H9 (cell line): ENCODE measurements at regions not wholly inside any gene's neighbourhood (a gene's known extent, or its start where the extent isn't known, plus 50 kb on each side); places are given as distances from the start of the nearest gene placed in this dataset.

Experiments
- DNase-seq: peaks from one replicate; pipeline ENCODE4 v3.0.0-alpha.2; 2017
- H2AFZ ChIP-seq: one replicate; pipeline ENCODE4 v1.6.1; 2013; ENCODE audit warnings: mild to moderate bottlenecking, low read length, control low read depth, moderate library complexity
- H2AK5ac ChIP-seq: 2 replicates; pipeline ENCODE4 v1.6.1; 2013; ENCODE audit warnings: low read length, control low read depth, mixed read lengths; ENCODE audit not compliant: insufficient read length
- H2BK120ac ChIP-seq: one replicate; pipeline ENCODE4 v1.6.1; 2013; ENCODE audit warnings: low read depth, mild to moderate bottlenecking, low read length, control low read depth, inconsistent platforms; ENCODE audit not compliant: poor library complexity, severe bottlenecking
- H2BK12ac ChIP-seq: 2 replicates; pipeline ENCODE4 v1.6.1; 2013; ENCODE audit warnings: low read length, control low read depth, mixed read lengths, low read depth; ENCODE audit not compliant: insufficient read length
- H2BK15ac ChIP-seq: 2 replicates; pipeline ENCODE4 v1.6.1; 2013; ENCODE audit warnings: low read depth, low read length, control low read depth
- H2BK20ac ChIP-seq: one replicate; pipeline ENCODE4 v1.6.1; 2013; ENCODE audit warnings: low read depth, mild to moderate bottlenecking, low read length, control low read depth, inconsistent platforms; ENCODE audit not compliant: poor library complexity, severe bottlenecking
- H2BK5ac ChIP-seq: 2 replicates; pipeline ENCODE4 v1.6.1; 2013; ENCODE audit warnings: low read length, control low read depth, mixed read lengths; ENCODE audit not compliant: insufficient read length
- H3K14ac ChIP-seq: 2 replicates; pipeline ENCODE4 v1.6.1; 2013; ENCODE audit warnings: low read length, control low read depth; ENCODE audit not compliant: insufficient read depth
- H3K18ac ChIP-seq: 2 replicates; pipeline ENCODE4 v1.6.1; 2013; ENCODE audit warnings: low read depth, mild to moderate bottlenecking, mixed read lengths, low read length, control low read depth; ENCODE audit not compliant: insufficient read length
- H3K23ac ChIP-seq: 2 replicates; pipeline ENCODE4 v1.6.1; 2013; ENCODE audit warnings: low read length, control low read depth, mixed read lengths, low read depth; ENCODE audit not compliant: insufficient read length
- H3K23me2 ChIP-seq: 2 replicates; pipeline ENCODE4 v1.6.1; 2013; ENCODE audit warnings: low read depth, mild to moderate bottlenecking, mixed read lengths, low read length, control low read depth; ENCODE audit not compliant: insufficient read length, poor library complexity, severe bottlenecking
- H3K27ac ChIP-seq: 2 replicates; pipeline ENCODE4 v1.5.1; 2013; ENCODE audit warnings: low read length, control low read depth, mixed read lengths, low read depth; ENCODE audit not compliant: insufficient read length
- H3K27me3 ChIP-seq: 2 replicates; pipeline ENCODE4 v1.6.1; 2013; ENCODE audit warnings: low read length, control low read depth, inconsistent platforms; ENCODE audit not compliant: insufficient read depth
- H3K4ac ChIP-seq: 2 replicates; pipeline ENCODE4 v1.6.1; 2013; ENCODE audit warnings: low read depth, mild to moderate bottlenecking, control low read depth, inconsistent platforms, low read length, moderate library complexity
- H3K4me1 ChIP-seq: 2 replicates; pipeline ENCODE4 v1.6.1; 2013; ENCODE audit warnings: low read length, control low read depth, inconsistent platforms; ENCODE audit not compliant: insufficient read depth
- H3K4me2 ChIP-seq: 2 replicates; pipeline ENCODE4 v1.6.1; 2013; ENCODE audit warnings: low read length, control low read depth, mixed read lengths; ENCODE audit not compliant: insufficient read length, insufficient read depth
- H3K56ac ChIP-seq: 2 replicates; pipeline ENCODE4 v1.6.1; 2013; ENCODE audit warnings: low read depth, mild to moderate bottlenecking, mixed read lengths, low read length, control low read depth; ENCODE audit not compliant: insufficient read length
- H3K79me1 ChIP-seq: 2 replicates; pipeline ENCODE4 v1.6.1; 2013; ENCODE audit warnings: low read depth, mild to moderate bottlenecking, moderate library complexity, low read length, control low read depth, inconsistent platforms; ENCODE audit not compliant: insufficient read depth, poor library complexity, severe bottlenecking
- H3K79me2 ChIP-seq: 2 replicates; pipeline ENCODE4 v1.6.1; 2013; ENCODE audit warnings: low read length, control low read depth, inconsistent platforms; ENCODE audit not compliant: insufficient read depth
- H3K9ac ChIP-seq: 2 replicates; pipeline ENCODE4 v1.6.1; 2013; ENCODE audit warnings: low read length, control low read depth, mixed read lengths; ENCODE audit not compliant: insufficient read length; ENCODE audit errors: extremely low read depth
- H3K9me3 ChIP-seq: one replicate; pipeline ENCODE4 v1.6.1; 2013; ENCODE audit warnings: low read depth, low read length, inconsistent platforms; ENCODE audit not compliant: control insufficient read depth
- H3T11ph ChIP-seq: one replicate; pipeline ENCODE4 v1.6.1; 2013; ENCODE audit warnings: mild to moderate bottlenecking, low read length, control low read depth, inconsistent platforms
- H4K20me1 ChIP-seq: one replicate; pipeline ENCODE4 v1.6.1; 2013; ENCODE audit not compliant: control insufficient read depth, insufficient read length, insufficient read depth
- H4K5ac ChIP-seq: 2 replicates; pipeline ENCODE4 v1.6.1; 2013; ENCODE audit warnings: low read depth, mild to moderate bottlenecking, mixed read lengths, low read length, control low read depth; ENCODE audit not compliant: insufficient read length
- H4K8ac ChIP-seq: replicated peaks from 2 replicates; pipeline ENCODE4 v1.6.1; 2013; ENCODE audit warnings: low read length, control low read depth, mixed read lengths, low read depth; ENCODE audit not compliant: insufficient read length
- H4K91ac ChIP-seq: 2 replicates; pipeline ENCODE4 v1.6.1; 2013; ENCODE audit warnings: low read depth, mild to moderate bottlenecking, moderate library complexity, mixed read lengths, low read length, control low read depth; ENCODE audit not compliant: insufficient read length
- H3K27ac Mint-ChIP-seq, 3 experiments: 2 replicates in 2 of 3; 3 replicates in 1 of 3; pipeline ENCODE4 v1.8.0; 2020 to 2021; ENCODE audit warnings: mixed read lengths in 3 of 3, mild to moderate bottlenecking in 1 of 3, moderate library complexity in 1 of 3
- H3K27me3 Mint-ChIP-seq: 2 replicates; pipeline ENCODE4 v1.8.0; 2021; ENCODE audit warnings: low read depth, mild to moderate bottlenecking, moderate library complexity, mixed read lengths
- H3K36me3 Mint-ChIP-seq, 3 experiments: 2 replicates in 2 of 3; 3 replicates in 1 of 3; pipeline ENCODE4 v1.8.0; 2020 to 2021; ENCODE audit warnings: low read depth in 3 of 3, mixed read lengths in 3 of 3; ENCODE audit not compliant: insufficient read depth in 1 of 3
- H3K4me1 Mint-ChIP-seq, 2 experiments: 2 replicates each; pipeline ENCODE4 v1.8.0; 2020; ENCODE audit warnings: mixed read lengths in 2 of 2
- H3K4me3 Mint-ChIP-seq, 2 experiments: 2 replicates in 1 of 2; 3 replicates in 1 of 2; pipeline ENCODE4 v1.8.0; 2020 to 2021; ENCODE audit warnings: mild to moderate bottlenecking in 2 of 2, mixed read lengths in 2 of 2, moderate library complexity in 1 of 2
- H3K9me3 Mint-ChIP-seq, 2 experiments: 2 replicates in 1 of 2; 3 replicates in 1 of 2; pipeline ENCODE4 v1.8.0; 2020; ENCODE audit warnings: mild to moderate bottlenecking in 2 of 2, mixed read lengths in 2 of 2, moderate library complexity in 1 of 2
- WGBS: extraction: QIAGEN DNeasy Blood & Tissue Kit; methylation state at CpG from one replicate; pipeline ENCODE4 v1.1.7; 2013; ENCODE audit warnings: missing lambda C conversion rate, low lambda C conversion rate, mixed read lengths; ENCODE audit not compliant: insufficient read length; ENCODE audit errors: extremely low coverage; 5-methylcytosine and 5-hydroxymethylcytosine counted together
- TF ChIP-seq, protein P1 (sequence below): fragments of 200-600 bp; sonication (generic); conservative IDR thresholded peaks from 3 replicates; pipeline ENCODE4 v1.8.0; 2021; ENCODE audit warnings: antibody characterized with exemption, mild to moderate bottlenecking

DNA sequence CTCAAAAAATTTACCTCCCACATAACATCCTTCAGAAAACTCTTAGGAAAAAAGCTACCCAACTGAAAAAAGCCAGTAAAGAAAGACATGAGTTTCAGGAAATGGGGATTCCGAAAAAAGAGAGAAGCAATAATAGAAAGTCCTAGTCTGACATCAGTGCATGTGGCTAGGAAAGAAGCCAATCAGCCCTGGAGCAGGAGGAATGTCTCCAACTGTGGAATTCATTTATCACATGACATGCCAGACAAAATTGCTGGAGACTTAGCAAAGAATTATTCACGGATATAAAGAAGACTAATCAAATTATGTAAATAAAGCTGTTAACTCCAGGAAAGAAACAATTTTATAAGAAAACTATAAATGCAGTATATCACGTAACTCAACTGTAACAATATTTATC, 258.9 kb upstream of the RARB start:
- DNase-seq, result no peak
- Mint-ChIP-seq H3K27me3 (no peaks in the 10 kb centered on the region), H3K9me3 (peaks cover 8 to 11% of the 10 kb centered on the region in 2 experiments; a peak in 4 of 5 replicates), H3K4me1 (peaks cover 27 to 28% of the 10 kb centered on the region in 2 experiments), H3K36me3 (peaks cover 8 to 12% (median 10%) of the 10 kb centered on the region in 3 experiments), H3K4me3 (no peak overlapping the region), H3K27ac (no peak overlapping the region)
- H3K4me1 ChIP-seq, result no peaks in the 10 kb centered on the region; the same call in 1 of the 2 replicates
- no peak overlapping the region for H2AK5ac ChIP-seq
- H4K8ac ChIP-seq, result no peak overlapping the region
- no peaks in the 10 kb centered on the region for H3K23me2 ChIP-seq
- no peak overlapping the region for H3K4ac ChIP-seq
- H4K91ac ChIP-seq, result no peak overlapping the region
- H2BK5ac ChIP-seq, result no peak overlapping the region
- no peak overlapping the region for H3K56ac ChIP-seq
- H4K5ac ChIP-seq, result no peak overlapping the region
- H2BK120ac ChIP-seq, result no peak overlapping the region
- H2AFZ ChIP-seq, result no peak overlapping the region
- no peaks in the 10 kb centered on the region for H3K79me2 ChIP-seq
- no peak overlapping the region for H2BK15ac ChIP-seq
- no peaks in the 10 kb centered on the region for H3K9me3 ChIP-seq
- no peak overlapping the region for H2BK20ac ChIP-seq
- no peak overlapping the region for H3T11ph ChIP-seq
- no peak overlapping the region for H3K23ac ChIP-seq
- H3K9ac ChIP-seq, result no peak overlapping the region
- TF ChIP-seq, protein P1, sequence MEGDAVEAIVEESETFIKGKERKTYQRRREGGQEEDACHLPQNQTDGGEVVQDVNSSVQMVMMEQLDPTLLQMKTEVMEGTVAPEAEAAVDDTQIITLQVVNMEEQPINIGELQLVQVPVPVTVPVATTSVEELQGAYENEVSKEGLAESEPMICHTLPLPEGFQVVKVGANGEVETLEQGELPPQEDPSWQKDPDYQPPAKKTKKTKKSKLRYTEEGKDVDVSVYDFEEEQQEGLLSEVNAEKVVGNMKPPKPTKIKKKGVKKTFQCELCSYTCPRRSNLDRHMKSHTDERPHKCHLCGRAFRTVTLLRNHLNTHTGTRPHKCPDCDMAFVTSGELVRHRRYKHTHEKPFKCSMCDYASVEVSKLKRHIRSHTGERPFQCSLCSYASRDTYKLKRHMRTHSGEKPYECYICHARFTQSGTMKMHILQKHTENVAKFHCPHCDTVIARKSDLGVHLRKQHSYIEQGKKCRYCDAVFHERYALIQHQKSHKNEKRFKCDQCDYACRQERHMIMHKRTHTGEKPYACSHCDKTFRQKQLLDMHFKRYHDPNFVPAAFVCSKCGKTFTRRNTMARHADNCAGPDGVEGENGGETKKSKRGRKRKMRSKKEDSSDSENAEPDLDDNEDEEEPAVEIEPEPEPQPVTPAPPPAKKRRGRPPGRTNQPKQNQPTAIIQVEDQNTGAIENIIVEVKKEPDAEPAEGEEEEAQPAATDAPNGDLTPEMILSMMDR, result no peak
- H2BK12ac ChIP-seq, result no peak overlapping the region
- whole genome bisulfite sequencing, result no CpG with 5 or more reads among the region's 3 CpGs
- H3K4me2 ChIP-seq, result no peak overlapping the region
- H3K27ac ChIP-seq, result no peak overlapping the region
- no peak overlapping the region for H3K14ac ChIP-seq
- H3K18ac ChIP-seq, result no peak overlapping the region
- H3K79me1 ChIP-seq, result no peaks in the 10 kb centered on the region
- no peaks in the 10 kb centered on the region for H3K27me3 ChIP-seq
- H4K20me1 ChIP-seq, result no peaks in the 10 kb centered on the region
